ENCODE measurements at regions not wholly inside any gene's neighbourhood (a gene's known extent, or its start where the extent isn't known, plus 50 kb on each side); places are given as distances from the start of the nearest gene placed in this dataset.

DNA sequence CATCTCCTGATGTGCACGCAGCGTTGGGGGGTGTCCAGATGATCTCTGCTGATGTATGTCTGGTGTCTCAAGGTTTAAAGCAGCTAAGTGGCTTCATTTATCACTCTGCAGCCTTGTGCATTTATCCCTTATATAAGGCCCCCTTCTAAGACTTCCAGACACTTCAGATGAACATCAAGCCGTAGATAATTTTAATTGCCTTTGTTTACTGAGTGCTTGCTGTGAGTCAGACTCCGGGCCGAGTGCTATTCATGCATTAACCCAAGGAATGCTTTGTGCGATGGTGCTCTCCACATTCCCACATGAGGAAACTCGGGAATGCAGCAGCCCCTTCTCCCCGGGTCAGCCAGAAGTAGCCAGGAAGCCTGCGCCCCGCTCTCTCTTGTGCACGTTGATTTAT, 328.6 kb upstream of the COBL start:
- TF ChIP-seq, protein P1, sequence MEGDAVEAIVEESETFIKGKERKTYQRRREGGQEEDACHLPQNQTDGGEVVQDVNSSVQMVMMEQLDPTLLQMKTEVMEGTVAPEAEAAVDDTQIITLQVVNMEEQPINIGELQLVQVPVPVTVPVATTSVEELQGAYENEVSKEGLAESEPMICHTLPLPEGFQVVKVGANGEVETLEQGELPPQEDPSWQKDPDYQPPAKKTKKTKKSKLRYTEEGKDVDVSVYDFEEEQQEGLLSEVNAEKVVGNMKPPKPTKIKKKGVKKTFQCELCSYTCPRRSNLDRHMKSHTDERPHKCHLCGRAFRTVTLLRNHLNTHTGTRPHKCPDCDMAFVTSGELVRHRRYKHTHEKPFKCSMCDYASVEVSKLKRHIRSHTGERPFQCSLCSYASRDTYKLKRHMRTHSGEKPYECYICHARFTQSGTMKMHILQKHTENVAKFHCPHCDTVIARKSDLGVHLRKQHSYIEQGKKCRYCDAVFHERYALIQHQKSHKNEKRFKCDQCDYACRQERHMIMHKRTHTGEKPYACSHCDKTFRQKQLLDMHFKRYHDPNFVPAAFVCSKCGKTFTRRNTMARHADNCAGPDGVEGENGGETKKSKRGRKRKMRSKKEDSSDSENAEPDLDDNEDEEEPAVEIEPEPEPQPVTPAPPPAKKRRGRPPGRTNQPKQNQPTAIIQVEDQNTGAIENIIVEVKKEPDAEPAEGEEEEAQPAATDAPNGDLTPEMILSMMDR (IDR thresholded peaks at IDR 0.05), result no peak
- no peak for TF ChIP-seq POLR2A (IDR thresholded peaks at IDR 0.05)
